ENCODE measurements at regions not wholly inside any gene's neighbourhood (a gene's known extent, or its start where the extent isn't known, plus 50 kb on each side); places are given as distances from the start of the nearest gene placed in this dataset.

- Histone ChIP-seq H3K4me2 (no peak overlapping the region), H3K9me2 (no peaks in the 10 kb centered on the region), H3K9ac (no peak overlapping the region), H3K27ac (ENCODE audit: low read depth in 2 of 2, low read length in 1 of 2) (no peak overlapping the region), H3K36me3 (replicated peaks in 1 of 2; ENCODE audit: control insufficient read depth in 1 of 2, insufficient read depth in 2 of 2, low read length in 1 of 2) (no peaks in the 10 kb centered on the region), H3K4me1 (ENCODE audit: control insufficient read depth in 1 of 2, insufficient read depth in 2 of 2, low read depth in 1 of 2, low read length in 1 of 2) (peaks cover 0 to 5% of the 10 kb centered on the region in 2 experiments; a peak in 2 of 4 replicates), H3K9me3 (no peaks in the 10 kb centered on the region), H3K27me3 (ENCODE audit: insufficient read depth) (no peaks in the 10 kb centered on the region), H4K20me1 (ENCODE audit: insufficient read depth) (no peaks in the 10 kb centered on the region), H3F3A (replicated peaks; ENCODE audit: insufficient read depth) (no peaks in the 10 kb centered on the region), H2AFZ (ENCODE audit: low read depth) (no peak overlapping the region), H3K4me3 (ENCODE audit: low read depth in 2 of 2, low read length in 1 of 2) (no peak overlapping the region), H3K79me2 (ENCODE audit: insufficient read depth) (no peaks in the 10 kb centered on the region)
- ChIA-PET CTCF (interaction anchor here (1.2 to 1.4 kb wide), 2 partner anchors 23 to 26 kb away, joined by 3 to 4 read pairs; no protein-coding TSS in a partner anchor), POLR2A (no interaction called here)
- no peak for DNase-seq
- 17% methylated on average over 2 of the region's 2 CpGs for WGBS (ENCODE audit: low lambda C conversion rate)
- no peak for TF ChIP-seq NFIC (IDR thresholded peaks at IDR 0.05; ENCODE audit: borderline replicate concordance)
- TF ChIP-seq ELF1 (IDR thresholded peaks at IDR 0.05) = no peak
- no peak for TF ChIP-seq NRF1 (IDR thresholded peaks at IDR 0.05; ENCODE audit: low read depth, low read length)
- TF ChIP-seq POLR2AphosphoS5 (IDR thresholded peaks at IDR 0.05; ENCODE audit: low read depth, low read length) = no peak
- TF ChIP-seq MXI1 (IDR thresholded peaks at IDR 0.05; ENCODE audit: low read depth, low read length) = no peak
- no peak for TF ChIP-seq SMC3 (IDR thresholded peaks at IDR 0.05; ENCODE audit: low read depth, low read length)
- TF ChIP-seq IRF3 (IDR thresholded peaks at IDR 0.05; ENCODE audit: low read depth, low read length) = no peak
- TF ChIP-seq EP300 (IDR thresholded peaks at IDR 0.05; ENCODE audit: borderline replicate concordance in 1 of 2, low read depth in 1 of 2, low read length in 1 of 2) = no peak
- no peak for TF ChIP-seq ZBTB33 (IDR thresholded peaks at IDR 0.05; ENCODE audit: borderline replicate concordance, low read depth)
- TF ChIP-seq FOSL2 (IDR thresholded peaks at IDR 0.05; ENCODE audit: borderline replicate concordance, low read depth) = no peak
- no peak for TF ChIP-seq GATA2 (CRISPR knock-in tag; IDR thresholded peaks at IDR 0.05)
- TF ChIP-seq TAF1 (IDR thresholded peaks at IDR 0.05; ENCODE audit: borderline replicate concordance, low read depth, low read length) = no peak
- no peak for TF ChIP-seq USF2 (IDR thresholded peaks at IDR 0.05; ENCODE audit: borderline replicate concordance, low read depth, low read length)
- no peak for TF ChIP-seq TEAD4 (IDR thresholded peaks at IDR 0.05; ENCODE audit: borderline replicate concordance, insufficient read depth)
- TF ChIP-seq FOXJ3 (CRISPR knock-in tag; IDR thresholded peaks at IDR 0.05) = no peak
- TF ChIP-seq SIN3A (IDR thresholded peaks at IDR 0.05; ENCODE audit: borderline replicate concordance, low read depth, low read length) = no peak
- TF ChIP-seq EZH2phosphoT487 (IDR thresholded peaks at IDR 0.05; ENCODE audit: borderline replicate concordance, low read depth) = no peak
- TF ChIP-seq RCOR1 (IDR thresholded peaks at IDR 0.05; ENCODE audit: low read length) = no peak
Measured at GRCh38 chr1:50322579-50322978, 100.7 kb downstream of the DMRTA2 start.
